ENCODE measurements at regions not wholly inside any gene's neighbourhood (a gene's known extent, or its start where the extent isn't known, plus 50 kb on each side); places are given as distances from the start of the nearest gene placed in this dataset.

DNA sequence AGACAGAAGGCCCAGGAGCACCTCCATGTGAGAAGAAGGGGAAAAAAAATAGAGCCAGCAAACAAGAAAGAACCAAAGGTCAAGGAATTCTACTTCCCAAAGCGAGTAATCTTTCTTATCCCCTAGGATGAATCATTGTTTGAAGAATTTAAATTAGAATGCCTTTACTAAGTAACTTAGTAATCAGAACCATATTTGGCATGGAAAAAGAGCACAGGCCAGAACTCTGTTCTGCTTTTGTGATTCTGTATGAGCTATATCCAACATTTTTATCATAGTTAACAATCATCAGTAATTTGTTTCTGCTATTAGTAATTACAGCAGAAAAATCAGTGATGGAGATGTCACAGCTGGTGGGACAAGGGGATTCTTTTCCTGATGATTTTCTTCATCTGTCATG is 228.8 kb upstream of the FAM83B start:
- H3K4me1 ChIP-seq (replicated peaks in 1 of 2; ENCODE audit: control insufficient read depth in 2 of 2, insufficient read depth in 2 of 2, low read length in 2 of 2): no peaks in the 10 kb centered on the region
- no peaks in the 10 kb centered on the region for H3K9me3 ChIP-seq (replicated peaks; ENCODE audit: control insufficient read depth, insufficient read depth, low read depth, low read length)
- H3K36me3 ChIP-seq (ENCODE audit: control insufficient read depth, insufficient read depth, low read length): no peaks in the 10 kb centered on the region
- 0% methylated on average over 1 of the region's 1 CpG for WGBS (ENCODE audit: insufficient coverage, low coverage, missing lambda C conversion rate)
- no peaks in the 10 kb centered on the region for H3K27me3 ChIP-seq (ENCODE audit: control insufficient read depth in 2 of 2, insufficient read depth in 2 of 2, low read length in 2 of 2)
- BruUV-seq (replicated peaks): no TSS peak
- no peaks in the 10 kb centered on the region for H3K79me2 ChIP-seq (ENCODE audit: control insufficient read depth, insufficient read depth, low read length)
- H3K27ac ChIP-seq (ENCODE audit: extremely low read depth, low read depth, low read length): no peak overlapping the region
- no peak overlapping the region for H3K4me3 ChIP-seq
- no peak overlapping the region for H3K4me2 ChIP-seq (ENCODE audit: insufficient read depth, low read length)
- no peak for DNase-seq (ENCODE audit: extremely low read depth in 1 of 4, low spot score in 3 of 4)
- intact Hi-C loops (cut with micrococcal nuclease) (no loop called here), in situ Hi-C loops (cut with MboI) (no loop called here)
- CTCF ChIA-PET (ENCODE audit: low intra/inter-chr PET ratio): no interaction called here
- H2AFZ ChIP-seq (ENCODE audit: low read depth, low read length): no peak overlapping the region
- POLR2A ChIA-PET: interaction anchor here (0.7 kb wide), 1 partner anchor 856 kb away, joined by 3 read pairs; no protein-coding TSS in a partner anchor
- ATAC-seq: no peak
- no peaks in the 10 kb centered on the region for H4K20me1 ChIP-seq (replicated peaks; ENCODE audit: control insufficient read depth, insufficient read depth, low read length)
- no peak for FAIRE-seq
- H3K9ac ChIP-seq (ENCODE audit: insufficient read depth in 1 of 2, low read depth in 2 of 2, low read length in 2 of 2): no peak overlapping the region
- H3K9me1 ChIP-seq (ENCODE audit: control insufficient read depth, insufficient read depth, low read length): no peaks in the 10 kb centered on the region
- TF ChIP-seq ZNF655 (CRISPR knock-in tag; IDR thresholded peaks at IDR 0.05) (no peak), TAF15 (IDR thresholded peaks at IDR 0.05; ENCODE audit: low read depth, low read length) (no peak), SOX6 (IDR thresholded peaks at IDR 0.05) (no peak), MAZ (CRISPR knock-in tag; conservative IDR thresholded peaks at IDR 0.05 in 1 of 2, IDR thresholded peaks at IDR 0.05 in 1 of 2) (no peak), PCBP2 (IDR thresholded peaks at IDR 0.05; ENCODE audit: low read depth, low read length, poor library complexity, severe bottlenecking) (no peak), ZBTB11 (CRISPR knock-in tag; IDR thresholded peaks at IDR 0.05) (no peak), HBP1 (CRISPR knock-in tag; IDR thresholded peaks at IDR 0.05) (no peak), ZNF445 (CRISPR knock-in tag; IDR thresholded peaks at IDR 0.05; ENCODE audit: low read depth) (no peak), ZNF707 (CRISPR knock-in tag; conservative IDR thresholded peaks at IDR 0.05) (no peak), HNRNPK (IDR thresholded peaks at IDR 0.05; ENCODE audit: low read depth, low read length, poor library complexity, severe bottlenecking) (no peak)
- TF ChIP-seq, protein P1, sequence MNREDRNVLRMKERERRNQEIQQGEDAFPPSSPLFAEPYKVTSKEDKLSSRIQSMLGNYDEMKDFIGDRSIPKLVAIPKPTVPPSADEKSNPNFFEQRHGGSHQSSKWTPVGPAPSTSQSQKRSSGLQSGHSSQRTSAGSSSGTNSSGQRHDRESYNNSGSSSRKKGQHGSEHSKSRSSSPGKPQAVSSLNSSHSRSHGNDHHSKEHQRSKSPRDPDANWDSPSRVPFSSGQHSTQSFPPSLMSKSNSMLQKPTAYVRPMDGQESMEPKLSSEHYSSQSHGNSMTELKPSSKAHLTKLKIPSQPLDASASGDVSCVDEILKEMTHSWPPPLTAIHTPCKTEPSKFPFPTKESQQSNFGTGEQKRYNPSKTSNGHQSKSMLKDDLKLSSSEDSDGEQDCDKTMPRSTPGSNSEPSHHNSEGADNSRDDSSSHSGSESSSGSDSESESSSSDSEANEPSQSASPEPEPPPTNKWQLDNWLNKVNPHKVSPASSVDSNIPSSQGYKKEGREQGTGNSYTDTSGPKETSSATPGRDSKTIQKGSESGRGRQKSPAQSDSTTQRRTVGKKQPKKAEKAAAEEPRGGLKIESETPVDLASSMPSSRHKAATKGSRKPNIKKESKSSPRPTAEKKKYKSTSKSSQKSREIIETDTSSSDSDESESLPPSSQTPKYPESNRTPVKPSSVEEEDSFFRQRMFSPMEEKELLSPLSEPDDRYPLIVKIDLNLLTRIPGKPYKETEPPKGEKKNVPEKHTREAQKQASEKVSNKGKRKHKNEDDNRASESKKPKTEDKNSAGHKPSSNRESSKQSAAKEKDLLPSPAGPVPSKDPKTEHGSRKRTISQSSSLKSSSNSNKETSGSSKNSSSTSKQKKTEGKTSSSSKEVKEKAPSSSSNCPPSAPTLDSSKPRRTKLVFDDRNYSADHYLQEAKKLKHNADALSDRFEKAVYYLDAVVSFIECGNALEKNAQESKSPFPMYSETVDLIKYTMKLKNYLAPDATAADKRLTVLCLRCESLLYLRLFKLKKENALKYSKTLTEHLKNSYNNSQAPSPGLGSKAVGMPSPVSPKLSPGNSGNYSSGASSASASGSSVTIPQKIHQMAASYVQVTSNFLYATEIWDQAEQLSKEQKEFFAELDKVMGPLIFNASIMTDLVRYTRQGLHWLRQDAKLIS (CRISPR knock-in tag; IDR thresholded peaks at IDR 0.05): no peak
